Trophoblast cell (in vitro differentiated cells and primary cell): ENCODE measurements at regions not wholly inside any gene's neighbourhood (a gene's known extent, or its start where the extent isn't known, plus 50 kb on each side); places are given as distances from the start of the nearest gene placed in this dataset.

Experiments
- DNase-seq, 2 donors: peaks; one replicate each; pipeline ENCODE4 v3.0.0-alpha.2; 2016
- H2AFZ ChIP-seq: 2 replicates; pipeline ENCODE4 v1.6.1; 2013; ENCODE audit warnings: low read length, moderate library complexity, mild to moderate bottlenecking; ENCODE audit not compliant: insufficient read depth, poor library complexity
- H2AK5ac ChIP-seq: 2 replicates; pipeline ENCODE4 v1.6.1; 2013; ENCODE audit warnings: mild to moderate bottlenecking, low read length
- H2BK120ac ChIP-seq: 2 replicates; pipeline ENCODE4 v1.6.1; 2013; ENCODE audit warnings: low read length, mild to moderate bottlenecking, moderate library complexity; ENCODE audit not compliant: insufficient read depth, poor library complexity
- H2BK12ac ChIP-seq: 2 replicates; pipeline ENCODE4 v1.6.1; 2013; ENCODE audit warnings: mild to moderate bottlenecking, low read length, moderate library complexity
- H2BK5ac ChIP-seq: 2 replicates; pipeline ENCODE4 v1.6.1; 2013; ENCODE audit warnings: low read length, low read depth, moderate library complexity, mild to moderate bottlenecking; ENCODE audit not compliant: poor library complexity
- H3K14ac ChIP-seq: 2 replicates; pipeline ENCODE4 v1.6.1; 2013; ENCODE audit warnings: mild to moderate bottlenecking, low read length
- H3K18ac ChIP-seq: 2 replicates; pipeline ENCODE4 v1.6.1; 2013; ENCODE audit warnings: mild to moderate bottlenecking, low read length
- H3K23ac ChIP-seq: 2 replicates; pipeline ENCODE4 v1.6.1; 2013; ENCODE audit warnings: low read length
- H3K27ac ChIP-seq: 2 replicates; pipeline ENCODE4 v1.5.1; 2013; ENCODE audit warnings: low read depth, mild to moderate bottlenecking, inconsistent platforms, low read length, moderate library complexity
- H3K27me3 ChIP-seq: 2 replicates; pipeline ENCODE4 v1.6.1; 2013; ENCODE audit warnings: inconsistent platforms, mild to moderate bottlenecking, low read length, moderate library complexity; ENCODE audit not compliant: insufficient read depth
- H3K36me3 ChIP-seq, 2 experiments: 1 replicate in 1 of 2; 2 replicates in 1 of 2; pipeline ENCODE4 v1.6.1; 2013; ENCODE audit warnings: low read length in 2 of 2, mild to moderate bottlenecking in 2 of 2, moderate library complexity in 1 of 2; ENCODE audit not compliant: insufficient read depth in 2 of 2, control insufficient read depth in 1 of 2
- H3K4ac ChIP-seq: 2 replicates; pipeline ENCODE4 v1.6.1; 2013; ENCODE audit warnings: low read depth, mild to moderate bottlenecking, low read length, moderate library complexity
- H3K4me1 ChIP-seq, 2 experiments: 1 replicate in 1 of 2; 2 replicates in 1 of 2; pipeline ENCODE4 v1.6.1; 2013; ENCODE audit warnings: low read length in 2 of 2, mild to moderate bottlenecking in 2 of 2, moderate library complexity in 1 of 2; ENCODE audit not compliant: insufficient read depth in 2 of 2, control insufficient read depth in 1 of 2
- H3K4me2 ChIP-seq: 2 replicates; pipeline ENCODE4 v1.6.1; 2013; ENCODE audit warnings: inconsistent platforms, mild to moderate bottlenecking, low read length, moderate library complexity
- H3K4me3 ChIP-seq: 2 replicates; pipeline ENCODE4 v1.5.1; 2013; ENCODE audit warnings: mild to moderate bottlenecking, low read depth, low read length, inconsistent platforms
- H3K79me1 ChIP-seq: one replicate; pipeline ENCODE4 v1.6.1; 2013; ENCODE audit warnings: low read length
- H3K79me2 ChIP-seq: 2 replicates; pipeline ENCODE4 v1.6.1; 2013; ENCODE audit warnings: low read length, mild to moderate bottlenecking; ENCODE audit not compliant: control insufficient read depth, insufficient read depth, poor library complexity
- H3K9ac ChIP-seq: 2 replicates; pipeline ENCODE4 v1.6.1; 2013; ENCODE audit warnings: mild to moderate bottlenecking, low read length
- H3K9me3 ChIP-seq: 2 replicates; pipeline ENCODE4 v1.6.1; 2013; ENCODE audit warnings: low read depth, mild to moderate bottlenecking, control low read depth, inconsistent platforms, low read length; ENCODE audit not compliant: insufficient read depth
- H4K12ac ChIP-seq: 2 replicates; pipeline ENCODE4 v1.6.1; 2013; ENCODE audit warnings: low read depth, mild to moderate bottlenecking, low read length, moderate library complexity
- H4K8ac ChIP-seq: 2 replicates; pipeline ENCODE4 v1.6.1; 2013; ENCODE audit warnings: low read depth, mild to moderate bottlenecking, low read length, moderate library complexity
- H4K91ac ChIP-seq: one replicate; pipeline ENCODE4 v1.6.1; 2013; ENCODE audit warnings: low read depth, mild to moderate bottlenecking, low read length, moderate library complexity
- WGBS: extraction: QIAGEN DNeasy Blood & Tissue Kit; methylation state at CpG from one replicate; pipeline ENCODE4 v1.1.7; 2013; ENCODE audit warnings: missing lambda C conversion rate; ENCODE audit not compliant: insufficient read length, insufficient coverage; ENCODE audit errors: extremely low coverage; 5-methylcytosine and 5-hydroxymethylcytosine counted together

DNA sequence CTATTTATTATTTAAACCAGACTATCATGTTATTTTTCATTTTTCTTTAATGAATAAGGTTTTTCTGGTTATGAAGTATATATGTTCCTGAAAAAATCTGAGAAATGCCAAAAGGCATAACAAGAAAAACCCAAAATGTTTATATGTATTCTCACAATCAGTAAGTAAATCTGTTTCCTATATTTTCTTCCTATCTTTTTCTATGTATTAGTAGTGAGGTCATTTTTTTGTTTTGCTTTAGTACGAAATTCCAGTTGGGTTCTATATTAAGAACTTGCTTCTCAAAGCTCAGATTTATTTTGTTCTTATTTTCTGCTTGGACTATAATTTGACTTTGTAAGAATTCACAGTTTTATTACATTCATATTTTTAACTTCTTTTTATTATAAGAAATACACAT, 287.5 kb upstream of the NFE2L3 start:
- Histone ChIP-seq H4K12ac (no peak overlapping the region), H3K4me3 (no peak overlapping the region), H3K9ac (no peak overlapping the region), H3K27ac (no peak overlapping the region), H2BK120ac (no peak overlapping the region), H2AFZ (no peak overlapping the region), H2BK12ac (no peak overlapping the region), H3K14ac (no peak overlapping the region), H3K36me3 (no peaks in the 10 kb centered on the region), H3K4me1 (peaks cover 0 to 5% of the 10 kb centered on the region in 2 experiments), H3K18ac (no peak overlapping the region), H3K4ac (no peak overlapping the region), H3K79me1 (no peaks in the 10 kb centered on the region), H2BK5ac (no peak overlapping the region), H4K91ac (no peak overlapping the region), H3K79me2 (no peaks in the 10 kb centered on the region), H3K4me2 (no peak overlapping the region), H4K8ac (no peak overlapping the region), H2AK5ac (no peak overlapping the region), H3K27me3 (peaks cover 9% of the 10 kb centered on the region), H3K23ac (no peak overlapping the region), H3K9me3 (no peaks in the 10 kb centered on the region)
- no CpG with 5 or more reads among the region's 1 CpG for WGBS
- DNase-seq: no peak

DNA sequence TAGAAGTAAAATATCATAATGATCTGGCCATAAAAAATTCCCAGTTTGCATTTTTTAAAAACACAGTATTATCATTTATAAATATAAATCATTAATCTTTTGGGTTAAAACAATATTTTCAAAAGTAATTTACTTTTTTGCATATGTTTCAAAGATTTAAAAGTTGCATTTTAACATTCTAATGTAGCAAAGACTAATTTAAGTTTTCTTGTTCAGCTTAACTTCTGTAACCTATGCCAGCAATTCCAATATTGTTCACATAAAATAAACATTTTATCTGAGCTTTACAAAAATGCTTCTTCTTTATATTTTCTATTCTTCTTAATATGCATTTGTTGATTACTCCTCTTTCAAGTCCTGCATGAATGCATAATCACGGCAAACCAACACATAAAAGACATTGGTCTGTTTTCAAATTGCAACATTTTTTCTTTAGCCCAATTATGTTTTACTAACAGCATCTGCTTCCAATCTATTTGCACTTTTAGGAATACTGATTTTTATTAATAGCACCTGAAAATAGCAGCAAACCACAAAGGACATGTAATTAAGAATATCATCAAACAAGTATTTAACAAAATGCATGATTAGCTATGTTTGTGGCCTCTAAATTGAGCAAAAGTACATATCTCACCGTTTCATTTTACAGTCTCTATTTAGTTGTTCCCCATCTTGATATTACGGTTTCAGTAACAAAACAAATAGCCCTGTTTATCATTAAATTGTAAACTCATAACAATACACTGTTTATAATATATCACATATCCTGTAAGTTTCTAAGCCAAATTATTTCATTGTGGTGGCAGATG, 286.9 kb upstream of the NFE2L3 start:
- H3K14ac ChIP-seq: no peak overlapping the region

DNA sequence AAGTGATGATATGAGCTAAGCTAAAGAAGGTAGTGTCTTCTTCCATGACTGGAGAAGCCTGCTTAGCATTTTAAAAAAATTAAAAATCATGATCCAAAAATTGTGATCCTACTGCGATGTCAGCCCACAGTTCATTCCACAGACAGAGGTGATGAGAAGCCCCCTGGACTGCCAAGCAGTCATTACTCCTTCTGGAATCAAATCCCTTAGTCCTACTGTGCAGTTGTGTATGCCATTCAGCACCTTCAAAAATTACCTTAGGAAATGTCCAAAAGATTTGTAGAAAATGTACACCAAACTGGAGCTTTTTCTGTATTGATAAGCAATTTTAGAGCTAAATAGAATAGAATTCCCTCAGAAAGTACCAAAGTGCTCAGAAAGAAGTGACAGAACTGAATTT, 283.5 kb upstream of the NFE2L3 start:
- Histone ChIP-seq H3K23ac (no peak overlapping the region), H2BK5ac (no peak overlapping the region), H2BK12ac (no peak overlapping the region), H4K12ac (no peak overlapping the region), H4K8ac (no peak overlapping the region), H3K4me3 (no peak overlapping the region), H3K9ac (no peak overlapping the region), H3K18ac (no peak overlapping the region), H2BK120ac (no peak overlapping the region), H3K79me1 (no peaks in the 10 kb centered on the region), H3K27ac (no peak overlapping the region), H2AFZ (no peak overlapping the region), H3K36me3 (no peaks in the 10 kb centered on the region), H2AK5ac (no peak overlapping the region), H3K4ac (no peak overlapping the region), H3K14ac (no peak overlapping the region), H3K27me3 (no peaks in the 10 kb centered on the region), H3K4me1 (no peaks in the 10 kb centered on the region), H3K4me2 (no peak overlapping the region), H4K91ac (no peak overlapping the region), H3K79me2 (no peaks in the 10 kb centered on the region), H3K9me3 (no peaks in the 10 kb centered on the region)
- no CpG with 5 or more reads among the region's 1 CpG for WGBS
- DNase-seq: no peak

More for the DNA sequence above, 286.9 kb upstream of the NFE2L3 start:
- Histone ChIP-seq H3K9me3 (no peaks in the 10 kb centered on the region), H3K36me3 (no peaks in the 10 kb centered on the region), H3K4me1 (peaks cover 0 to 5% of the 10 kb centered on the region in 2 experiments), H3K4me3 (no peak overlapping the region), H2AFZ (no peak overlapping the region), H3K27me3 (peaks cover 9% of the 10 kb centered on the region), H4K12ac (no peak overlapping the region), H2BK12ac (no peak overlapping the region), H3K9ac (no peak overlapping the region), H3K23ac (no peak overlapping the region), H4K91ac (no peak overlapping the region), H3K79me2 (no peaks in the 10 kb centered on the region), H2BK5ac (no peak overlapping the region), H3K27ac (no peak overlapping the region), H4K8ac (no peak overlapping the region), H3K18ac (no peak overlapping the region), H3K79me1 (no peaks in the 10 kb centered on the region), H2BK120ac (no peak overlapping the region), H3K4me2 (no peak overlapping the region), H2AK5ac (no peak overlapping the region), H3K4ac (no peak overlapping the region)
- no peak for DNase-seq
- WGBS: no CpG with 5 or more reads among the region's 3 CpGs

DNA sequence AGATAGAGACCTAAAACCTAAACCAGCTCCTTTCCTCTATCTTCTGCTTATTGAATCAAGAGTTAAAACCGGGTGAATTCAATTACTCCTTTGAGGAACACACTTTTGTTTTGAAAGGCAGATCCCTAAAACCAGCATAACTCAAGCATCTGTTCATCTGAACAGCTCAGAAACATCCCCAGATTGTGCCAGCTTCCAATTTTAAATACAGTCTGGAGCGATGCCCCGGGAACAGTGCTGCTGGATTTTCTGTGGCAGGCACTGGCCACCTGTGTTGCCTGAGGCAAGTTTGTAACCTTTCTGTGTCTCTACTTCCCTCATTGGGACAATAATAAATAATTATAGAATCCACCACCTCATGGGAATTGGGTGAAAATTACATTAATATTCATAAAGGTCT, 281.4 kb upstream of the NFE2L3 start:
- Histone ChIP-seq H3K36me3 (no peaks in the 10 kb centered on the region), H3K79me1 (no peaks in the 10 kb centered on the region), H3K18ac (no peak overlapping the region), H4K91ac (no peak overlapping the region), H3K4ac (no peak overlapping the region), H2AFZ (no peak overlapping the region), H2AK5ac (no peak overlapping the region), H2BK120ac (no peak overlapping the region), H4K12ac (no peak overlapping the region), H3K9ac (no peak overlapping the region), H4K8ac (no peak overlapping the region), H3K4me1 (no peaks in the 10 kb centered on the region), H3K14ac (no peak overlapping the region), H3K27me3 (no peaks in the 10 kb centered on the region), H3K79me2 (no peaks in the 10 kb centered on the region), H2BK5ac (no peak overlapping the region), H3K23ac (no peak overlapping the region), H3K9me3 (no peaks in the 10 kb centered on the region), H3K4me2 (no peak overlapping the region), H2BK12ac (no peak overlapping the region), H3K27ac (no peak overlapping the region), H3K4me3 (no peak overlapping the region)
- no CpG with 5 or more reads among the region's 3 CpGs for WGBS
- no peak for DNase-seq
